Peyer's patch (tissue), 4 donors: ENCODE measurements at regions not wholly inside any gene's neighbourhood (a gene's known extent, or its start where the extent isn't known, plus 50 kb on each side); places are given as distances from the start of the nearest gene placed in this dataset.

Source experiments
- POLR2A ChIP-seq, 2 donors: fragments of 450-650 bp; IDR thresholded peaks; one replicate each; pipeline ENCODE4 v1.5.1; 2017; ENCODE audit warnings: antibody characterized with exemption in 2 of 2, mild to moderate bottlenecking in 2 of 2, moderate library complexity in 2 of 2
- TF ChIP-seq, protein P1 (sequence below), 6 experiments: fragments of 450-650 bp in 4 of 6; fragments of 200-600 bp in 2 of 6; sonication (generic) in 1 of 6; IDR thresholded peaks; one replicate each; pipeline ENCODE4 v1.5.1; 2017 to 2019; ENCODE audit warnings: antibody characterized with exemption in 6 of 6, mild to moderate bottlenecking in 3 of 6, moderate library complexity in 1 of 6

DNA sequence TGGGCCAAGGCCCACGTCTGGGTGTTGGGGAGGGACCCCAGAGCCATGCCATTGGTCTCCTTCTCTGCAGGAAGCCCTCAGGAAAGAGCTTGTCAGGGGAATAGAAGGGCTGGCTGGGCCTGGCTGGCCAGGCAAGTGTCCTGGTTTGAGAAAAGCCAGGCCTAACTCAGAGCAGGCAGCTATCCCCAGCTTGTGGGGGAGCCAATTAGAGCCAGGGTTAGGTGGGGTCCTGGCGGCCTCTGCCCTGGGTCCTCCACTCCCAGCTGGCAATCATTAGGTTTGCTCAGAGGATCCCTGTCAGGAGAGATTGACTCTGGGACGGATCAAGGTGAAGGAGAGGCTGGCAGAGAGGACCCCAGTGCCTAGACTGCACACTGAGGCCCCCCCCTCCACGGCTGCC, 64.8 kb downstream of the PJA1 start:
- TF ChIP-seq POLR2A (IDR thresholded peaks at IDR 0.05): no peak
- TF ChIP-seq, protein P1, sequence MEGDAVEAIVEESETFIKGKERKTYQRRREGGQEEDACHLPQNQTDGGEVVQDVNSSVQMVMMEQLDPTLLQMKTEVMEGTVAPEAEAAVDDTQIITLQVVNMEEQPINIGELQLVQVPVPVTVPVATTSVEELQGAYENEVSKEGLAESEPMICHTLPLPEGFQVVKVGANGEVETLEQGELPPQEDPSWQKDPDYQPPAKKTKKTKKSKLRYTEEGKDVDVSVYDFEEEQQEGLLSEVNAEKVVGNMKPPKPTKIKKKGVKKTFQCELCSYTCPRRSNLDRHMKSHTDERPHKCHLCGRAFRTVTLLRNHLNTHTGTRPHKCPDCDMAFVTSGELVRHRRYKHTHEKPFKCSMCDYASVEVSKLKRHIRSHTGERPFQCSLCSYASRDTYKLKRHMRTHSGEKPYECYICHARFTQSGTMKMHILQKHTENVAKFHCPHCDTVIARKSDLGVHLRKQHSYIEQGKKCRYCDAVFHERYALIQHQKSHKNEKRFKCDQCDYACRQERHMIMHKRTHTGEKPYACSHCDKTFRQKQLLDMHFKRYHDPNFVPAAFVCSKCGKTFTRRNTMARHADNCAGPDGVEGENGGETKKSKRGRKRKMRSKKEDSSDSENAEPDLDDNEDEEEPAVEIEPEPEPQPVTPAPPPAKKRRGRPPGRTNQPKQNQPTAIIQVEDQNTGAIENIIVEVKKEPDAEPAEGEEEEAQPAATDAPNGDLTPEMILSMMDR (IDR thresholded peaks at IDR 0.05): no peak
